Heart right ventricle (tissue), 16 donors: ENCODE measurements at regions not wholly inside any gene's neighbourhood (a gene's known extent, or its start where the extent isn't known, plus 50 kb on each side); places are given as distances from the start of the nearest gene placed in this dataset.

Source experiments
- ATAC-seq, 8 donors: fragments of 200-7000 bp; cut with Tn5 transposase; one replicate each; pipeline ENCODE4 v1.9.1; 2020; ENCODE audit warnings: mild to moderate bottlenecking in 8 of 8, moderate library complexity in 8 of 8, moderate number of reproducible peaks in 1 of 8
- DNase-seq, 2 donors: peaks; one replicate each; pipeline ENCODE4 v3.0.0-alpha.2; 2020
- H3K27ac ChIP-seq, 10 donors: fragments of 200-600 bp; sonication (generic) in 2 of 10; one replicate each; pipeline versions ENCODE4 v1.5.0 to v1.8.0; 2020 to 2022; ENCODE audit warnings: mild to moderate bottlenecking in 3 of 10
- H3K27me3 ChIP-seq, 7 donors: fragments of 200-600 bp; one replicate each; pipeline ENCODE4 v1.8.0; 2021 to 2022; ENCODE audit warnings: mild to moderate bottlenecking in 2 of 7
- H3K36me3 ChIP-seq, 9 donors: fragments of 200-600 bp; sonication (generic) in 1 of 9; one replicate each; pipeline versions ENCODE4 v1.5.0 to v1.8.0; 2020 to 2022; ENCODE audit warnings: mild to moderate bottlenecking in 2 of 9
- H3K4me1 ChIP-seq, 9 donors: fragments of 200-600 bp; sonication (generic) in 1 of 9; one replicate each; pipeline versions ENCODE4 v1.5.0 to v1.8.0; 2020 to 2022; ENCODE audit warnings: mild to moderate bottlenecking in 4 of 9
- H3K4me3 ChIP-seq, 10 donors: fragments of 200-600 bp; sonication (generic) in 2 of 10; one replicate each; pipeline versions ENCODE4 v1.5.0 to v1.8.0; 2020 to 2022; ENCODE audit warnings: mild to moderate bottlenecking in 7 of 10, moderate library complexity in 2 of 10
- H3K9me3 ChIP-seq, 11 donors: fragments of 200-600 bp in 10 of 11; sonication (generic) in 2 of 11; one replicate each; pipeline versions ENCODE4 v1.5.0 to v1.8.0; 2013 to 2022; ENCODE audit warnings: mild to moderate bottlenecking in 2 of 11, control low read depth in 1 of 11, moderate library complexity in 1 of 11
- CTCF ChIP-seq, 9 donors: fragments of 200-600 bp; sonication (generic) in 2 of 9; IDR thresholded peaks; one replicate each; pipeline versions ENCODE4 v1.5.0 to v1.8.0; 2021 to 2022; ENCODE audit warnings: antibody characterized with exemption in 9 of 9, mild to moderate bottlenecking in 5 of 9, moderate library complexity in 1 of 9
- WGBS, 2 donors: extraction: QIAGEN DNeasy Blood & Tissue Kit; methylation state at CpG; one replicate each; pipeline ENCODE4 v1.1.7; 2013; ENCODE audit warnings: inconsistent platforms in 1 of 2; 5-methylcytosine and 5-hydroxymethylcytosine counted together
- intact Hi-C, 10 donors: fragments of 100-400 bp; cut with DNase I; formaldehyde crosslinking; loops; one replicate each; pipeline versions ENCODE4 v1.11.1 to v1.14.2; 2022
- donor health status: Arrhythmogenic right ventricular cardiomyopathy.
- donor health status: ischemic (EF 13 %, LVEDD 7.1; RV severe dilation, severe dysfunction).
- donor health status: healthy with polysubstance abuse.
- donor health status: DM: no; HTN: yes; CAD: no.
- donor health status: DM: no; HTN: no; CAD: no.
- donor health status: ischemic (EF 25% LVEDD 6.9; RV normal size, moderate dysfunction).
- donor health status: ischemic (EF 25% LVEDD 5.7; RV mildly dilated, moderate dysfunction).
- donor health status: healthy.
- donor health status: DM: yes; HTN: yes; CAD: no.
- donor health status: Ischemic cardiomyopathy.
- donor health status: ischemic (EF 35%, LVEDD 5.7; RV mildly dilated, moderate dysfunction).
- donor health status: nonischemic (EF 11% LVEDD 7.7; RV severe dilation, severe dysfunction).
- donor health status: DM: yes; HTN: yes; CAD: no.
- donor health status: PGD.
- donor health status: ischemic (EF 29% LVEDD 5.4; RV normal size, mild dysfunction).
- donor health status: nonischemic (EF 23%, LVEDD 6.1; RV moderate dilation, normal function).

GRCh38 chr5:39680213-39680612 lies 255.4 kb upstream of the DAB2 start:
- no peak overlapping the region for H3K27ac ChIP-seq
- ATAC-seq (no peak), DNase-seq (no peak)
- intact Hi-C loops = no loop called here
- TF ChIP-seq CTCF (IDR thresholded peaks at IDR 0.05) = no peak
- no peak overlapping the region for H3K4me3 ChIP-seq
- no peaks in the 10 kb centered on the region for H3K27me3 ChIP-seq
- 58 to 59% methylated on average over 1 of the region's 1 CpG for WGBS, 2 donors
- H3K36me3 ChIP-seq = no peaks in the 10 kb centered on the region
- H3K9me3 ChIP-seq = peaks cover 0 to 5% (median 0%) of the 10 kb centered on the region in 11 donors
- no peaks in the 10 kb centered on the region for H3K4me1 ChIP-seq

- no peaks in the 10 kb centered on the region for H3K36me3 ChIP-seq
- no peak for TF ChIP-seq CTCF (IDR thresholded peaks at IDR 0.05)
- H3K4me3 ChIP-seq = no peak overlapping the region
- intact Hi-C loops = no loop called here
- WGBS, 2 donors = 66 to 88% methylated on average over 1 of the region's 1 CpG
- H3K9me3 ChIP-seq = peaks cover 0 to 5% (median 0%) of the 10 kb centered on the region in 11 donors
- no peak for ATAC-seq
- no peak overlapping the region for H3K27ac ChIP-seq
- DNase-seq = no peak
- H3K4me1 ChIP-seq = no peaks in the 10 kb centered on the region
- no peaks in the 10 kb centered on the region for H3K27me3 ChIP-seq
Measured at GRCh38 chr5:39678534-39678933, 253.8 kb upstream of the DAB2 start.

- no peak for TF ChIP-seq CTCF (IDR thresholded peaks at IDR 0.05)
- WGBS, 2 donors = 62 to 68% methylated on average over 2 of the region's 2 CpGs
- no peaks in the 10 kb centered on the region for H3K36me3 ChIP-seq
- no peak for DNase-seq
- intact Hi-C loops = no loop called here
- no peak for ATAC-seq
- no peaks in the 10 kb centered on the region for H3K9me3 ChIP-seq
- no peaks in the 10 kb centered on the region for H3K27me3 ChIP-seq
- no peaks in the 10 kb centered on the region for H3K4me1 ChIP-seq
- H3K4me3 ChIP-seq = no peak overlapping the region
- no peak overlapping the region for H3K27ac ChIP-seq
Measured at GRCh38 chr5:39675676-39676075, 250.9 kb upstream of the DAB2 start.

DNA sequence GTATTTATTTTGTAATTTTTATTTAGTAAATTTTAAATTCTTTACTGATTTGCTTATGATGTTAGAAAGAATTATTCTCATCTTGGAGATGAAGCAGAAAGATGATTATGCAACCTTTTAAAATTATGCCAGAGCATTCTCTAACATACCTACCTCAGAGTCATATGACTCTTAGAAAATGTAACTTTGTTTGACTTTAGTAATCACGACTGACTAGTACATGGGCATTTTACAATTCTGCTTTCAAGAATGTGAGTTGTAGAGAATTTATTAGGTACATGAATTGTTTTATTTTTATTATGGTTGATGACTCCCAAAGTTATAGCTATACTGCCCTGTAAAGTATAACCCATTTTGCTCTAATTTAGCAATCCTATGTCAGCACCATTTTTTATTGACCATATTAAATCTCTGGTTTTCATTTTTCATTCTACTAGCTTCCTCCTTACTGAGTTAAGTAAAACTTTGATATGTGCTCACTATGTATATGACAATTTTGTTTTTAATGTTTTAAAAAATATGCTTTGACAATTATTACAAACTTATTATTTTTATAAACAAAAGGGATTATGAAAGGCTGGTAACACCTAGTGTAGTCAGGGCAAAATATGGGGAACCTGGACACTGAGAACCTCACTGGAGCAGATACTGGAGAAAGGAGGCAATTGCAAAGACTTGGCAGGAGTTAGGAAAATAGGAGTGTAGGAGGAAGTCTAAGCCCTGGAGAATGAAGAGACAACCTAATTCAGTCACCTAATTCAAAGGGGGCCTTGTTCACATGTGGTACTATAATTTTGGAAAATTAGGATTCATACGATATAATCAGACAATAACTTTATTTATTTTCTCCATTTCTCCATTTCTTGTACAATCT lies 249.7 kb upstream of the DAB2 start:
- H3K27ac ChIP-seq = no peak overlapping the region
- no peaks in the 10 kb centered on the region for H3K4me1 ChIP-seq
- no peaks in the 10 kb centered on the region for H3K9me3 ChIP-seq
- no peaks in the 10 kb centered on the region for H3K36me3 ChIP-seq
- no peak for DNase-seq
- H3K27me3 ChIP-seq = no peaks in the 10 kb centered on the region
- WGBS, 2 donors = 75 to 81% methylated on average over 2 of the region's 2 CpGs
- no peak for TF ChIP-seq CTCF (IDR thresholded peaks at IDR 0.05)
- no peak for ATAC-seq
- intact Hi-C loops = no loop called here
- no peak overlapping the region for H3K4me3 ChIP-seq
